HG03159 (cell line): ENCODE measurements at regions not wholly inside any gene's neighbourhood (a gene's known extent, or its start where the extent isn't known, plus 50 kb on each side); places are given as distances from the start of the nearest gene placed in this dataset.

Experiments
- ATAC-seq: cut with Tn5 transposase; IDR thresholded peaks from one replicate; pipeline ENCODE4 v1.9.1; 2021; ENCODE audit warnings: mild to moderate bottlenecking, moderate library complexity; ENCODE audit not compliant: unreplicated experiment

DNA sequence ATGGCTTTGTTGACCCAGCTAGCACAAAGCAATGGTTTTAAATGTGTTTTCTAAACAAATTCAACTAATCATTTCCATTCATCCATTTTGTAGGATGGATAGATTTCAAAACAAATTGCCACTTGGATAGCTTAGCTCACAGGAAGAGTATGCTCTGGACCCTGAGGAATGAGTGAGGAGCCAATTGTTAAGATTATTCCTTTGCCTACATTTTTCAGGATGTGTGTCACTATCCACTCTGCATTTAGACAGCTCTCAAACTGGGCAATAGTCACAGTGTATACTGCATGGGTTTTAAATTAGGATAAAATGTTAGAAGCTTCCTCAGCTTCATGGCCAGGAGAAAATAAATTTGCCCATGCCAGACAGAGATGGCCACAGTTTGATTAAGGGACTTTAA, 605.6 kb upstream of the TEX47 start:
- no peak for ATAC-seq

DNA sequence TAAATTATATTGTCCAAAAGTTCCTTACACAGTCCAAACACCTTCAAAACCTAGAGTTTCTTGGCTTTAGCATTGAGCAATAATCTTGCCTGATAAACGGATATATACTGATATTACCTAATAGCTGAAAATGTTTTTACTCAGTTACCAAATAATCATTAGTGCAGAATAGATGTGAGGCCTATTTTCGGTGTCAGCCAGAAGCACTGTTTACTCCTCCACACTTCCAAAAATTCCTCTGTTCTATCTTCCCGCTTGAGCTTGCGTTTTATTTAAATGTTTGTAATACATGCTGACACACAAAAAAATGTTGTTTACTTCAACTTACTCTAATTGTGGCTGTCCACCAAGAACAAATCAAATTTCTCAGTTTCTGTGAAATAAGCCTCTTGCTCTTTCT, 606.2 kb upstream of the TEX47 start:
- ATAC-seq = no peak

- ATAC-seq = no peak
Observed at GRCh38 chr7:89451911-89452310, 656.4 kb upstream of the TEX47 start.

- ATAC-seq = no peak
Observed at GRCh38 chr7:89456556-89456955, 661.0 kb upstream of the TEX47 start.

DNA sequence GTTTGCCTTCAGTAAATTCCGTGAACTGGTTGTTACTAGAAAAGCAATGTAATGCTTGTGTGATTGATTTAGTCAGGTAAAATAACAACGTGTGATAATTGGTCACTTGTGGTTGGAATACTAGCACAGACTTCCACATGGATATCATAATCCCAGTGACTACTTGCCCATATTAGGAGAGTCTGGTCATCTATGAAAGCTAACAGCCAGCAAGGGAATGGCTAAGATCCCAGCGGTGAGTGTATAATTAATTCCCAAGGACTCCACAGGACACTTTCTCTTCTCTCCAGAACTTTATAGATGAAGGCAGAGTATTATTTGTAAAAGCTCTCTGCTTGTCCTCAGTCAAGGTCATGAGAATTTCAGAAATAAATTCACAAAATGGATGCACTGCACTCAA, 662.6 kb upstream of the TEX47 start:
- no peak for ATAC-seq

DNA sequence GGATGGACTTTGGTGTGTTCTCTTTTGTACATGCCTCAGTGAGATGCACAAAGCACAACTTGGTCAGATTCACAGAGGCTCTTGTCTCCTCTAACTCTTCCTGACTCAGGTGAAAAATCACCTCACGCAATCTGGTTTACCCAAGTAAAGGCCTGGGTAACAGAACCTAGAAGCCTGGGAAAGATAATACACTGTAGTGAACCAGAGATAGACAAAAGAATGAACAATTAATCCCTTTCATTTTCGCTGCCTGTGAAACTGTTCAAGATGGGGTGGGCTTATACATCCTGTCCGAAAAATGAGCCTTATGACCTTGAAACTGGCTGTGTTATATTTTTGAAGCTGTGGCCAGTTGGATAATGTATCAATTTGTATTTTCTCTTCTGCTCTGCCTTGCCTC, 678.9 kb upstream of the TEX47 start:
- ATAC-seq = no peak

DNA sequence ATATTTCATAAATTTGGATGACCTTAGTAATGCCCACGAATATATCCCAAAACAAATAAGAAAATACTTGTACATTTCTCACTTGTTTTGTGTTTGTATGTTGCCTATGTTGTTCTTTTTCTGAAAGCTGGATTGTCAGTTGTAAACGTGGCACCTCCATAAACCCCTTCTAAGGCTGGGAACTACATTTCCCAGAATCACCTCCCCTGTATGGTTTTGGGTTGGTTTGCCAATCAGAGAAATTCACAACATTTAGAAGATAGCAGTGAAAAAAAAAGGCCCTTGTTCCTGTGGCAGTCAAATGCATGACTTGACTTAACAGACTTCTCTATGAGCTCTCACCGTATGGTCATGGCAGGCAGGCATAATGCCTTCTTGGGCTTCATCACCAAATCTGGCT, 676.3 kb upstream of the STEAP1 start:
- no peak for ATAC-seq

GRCh38 chr7:89495704-89496103, 658.6 kb upstream of the STEAP1 start:
- ATAC-seq = no peak

- no peak for ATAC-seq
Observed at GRCh38 chr7:89500084-89500483, 654.2 kb upstream of the STEAP1 start.

DNA sequence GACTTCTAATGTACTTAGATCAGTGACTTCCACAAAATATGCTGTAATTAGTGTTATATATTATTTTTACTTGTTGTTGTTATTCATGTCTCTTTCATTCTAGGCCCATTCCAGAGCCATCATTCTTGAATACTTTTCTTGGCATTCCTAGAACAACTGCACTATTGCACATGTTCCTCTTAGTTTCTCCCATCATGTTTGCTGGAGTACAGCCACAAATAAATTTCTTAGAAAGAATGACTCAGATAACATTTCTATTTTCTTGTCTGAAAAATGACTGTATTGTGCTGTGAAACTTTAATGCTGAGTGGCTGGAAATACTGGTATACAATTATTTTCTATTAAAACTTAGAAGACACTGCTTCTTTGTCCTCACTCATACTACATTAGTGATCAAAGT, 651.0 kb upstream of the STEAP1 start:
- no peak for ATAC-seq

- no peak for ATAC-seq
Observed at GRCh38 chr7:89507034-89507433, 647.2 kb upstream of the STEAP1 start.

DNA sequence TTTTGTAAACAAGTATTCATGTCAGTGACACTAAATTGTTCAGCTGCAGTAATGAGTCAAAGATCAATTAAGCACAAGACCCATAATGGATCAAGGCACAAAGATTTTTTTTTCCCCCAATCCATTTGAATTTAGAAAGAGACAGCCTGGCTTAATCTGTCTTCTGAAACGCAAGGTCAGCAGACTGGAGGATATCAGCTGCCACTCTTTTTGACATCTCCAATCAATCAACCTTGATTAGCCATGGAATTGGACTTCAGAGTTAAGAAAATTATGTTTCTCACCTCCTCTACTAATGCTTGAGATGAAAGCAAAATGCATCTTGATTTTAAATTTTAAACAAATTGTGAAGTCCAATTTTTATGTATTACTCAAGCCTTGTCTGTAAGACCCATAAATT, 642.4 kb upstream of the STEAP1 start:
- no peak for ATAC-seq

GRCh38 chr7:89514970-89515369, 639.3 kb upstream of the STEAP1 start:
- no peak for ATAC-seq

- no peak for ATAC-seq
Observed at GRCh38 chr7:89517815-89518214, 636.5 kb upstream of the STEAP1 start.

DNA sequence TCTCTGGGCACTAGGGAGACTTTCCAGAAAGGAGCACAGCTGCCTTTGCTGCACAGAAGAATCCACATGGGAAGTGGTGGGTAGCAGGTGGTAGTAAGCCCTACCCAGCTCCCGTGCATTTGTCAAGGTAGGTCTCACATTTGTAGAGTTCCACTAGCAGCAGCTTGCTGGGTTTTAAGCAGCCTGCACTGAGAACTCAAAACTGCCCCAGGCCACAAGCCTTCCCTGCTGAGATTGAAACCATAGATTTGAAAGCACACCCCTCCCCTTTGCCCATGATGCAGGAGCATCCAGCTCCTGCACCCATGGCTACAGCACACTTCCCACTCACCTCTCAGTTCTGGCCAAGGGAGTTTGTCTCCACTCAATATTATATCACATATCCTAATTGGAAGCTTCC, 604.5 kb upstream of the STEAP1 start:
- no peak for ATAC-seq

- no peak for ATAC-seq
Observed at GRCh38 chr7:89554209-89554608, 600.1 kb upstream of the STEAP1 start.

DNA sequence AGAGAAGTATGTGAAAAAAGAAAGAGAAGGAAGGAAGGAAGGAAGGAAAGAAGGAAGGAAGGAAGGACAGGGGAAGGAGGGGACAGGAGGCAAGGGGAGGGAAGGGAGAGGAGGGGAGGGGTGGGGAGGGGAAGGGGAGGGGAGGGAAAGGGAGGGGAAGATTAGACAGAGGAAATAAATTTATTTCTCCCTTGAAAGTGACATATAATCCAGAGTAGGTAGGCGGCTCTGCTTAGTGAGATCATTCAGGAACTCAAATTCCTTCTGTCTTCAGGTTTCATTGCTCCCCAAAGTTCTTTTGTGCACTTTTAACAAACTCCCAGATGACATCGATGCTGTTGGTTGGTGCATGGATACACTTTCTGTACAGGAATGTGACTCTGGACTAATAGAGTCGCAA, 594.7 kb upstream of the STEAP1 start:
- ATAC-seq = no peak

GRCh38 chr7:89563597-89563996, 590.7 kb upstream of the STEAP1 start:
- no peak for ATAC-seq

- ATAC-seq = no peak
Observed at GRCh38 chr7:89584896-89585295, 569.4 kb upstream of the STEAP1 start.

DNA sequence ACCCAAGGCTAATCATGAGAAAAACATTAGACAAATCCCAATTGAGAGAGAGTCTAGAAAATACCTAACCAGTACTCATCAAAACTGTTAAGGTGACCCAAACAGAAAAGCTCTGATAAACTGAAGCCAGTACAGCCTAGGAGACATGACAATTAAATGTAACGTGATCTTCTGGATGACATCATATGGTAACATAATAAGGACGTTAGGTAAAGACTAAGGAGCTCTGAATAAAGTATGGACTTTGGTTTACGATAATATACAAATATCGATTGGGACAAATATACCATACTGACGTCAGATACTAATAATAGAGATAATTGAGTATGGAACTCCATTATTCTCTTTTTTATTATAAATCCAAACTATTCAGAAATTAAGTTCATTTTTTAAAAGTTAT, 561.1 kb upstream of the STEAP1 start:
- no peak for ATAC-seq

GRCh38 chr7:89602984-89603383, 551.3 kb upstream of the STEAP1 start:
- ATAC-seq = no peak

GRCh38 chr7:89605362-89605761, 548.9 kb upstream of the STEAP1 start:
- ATAC-seq = no peak

DNA sequence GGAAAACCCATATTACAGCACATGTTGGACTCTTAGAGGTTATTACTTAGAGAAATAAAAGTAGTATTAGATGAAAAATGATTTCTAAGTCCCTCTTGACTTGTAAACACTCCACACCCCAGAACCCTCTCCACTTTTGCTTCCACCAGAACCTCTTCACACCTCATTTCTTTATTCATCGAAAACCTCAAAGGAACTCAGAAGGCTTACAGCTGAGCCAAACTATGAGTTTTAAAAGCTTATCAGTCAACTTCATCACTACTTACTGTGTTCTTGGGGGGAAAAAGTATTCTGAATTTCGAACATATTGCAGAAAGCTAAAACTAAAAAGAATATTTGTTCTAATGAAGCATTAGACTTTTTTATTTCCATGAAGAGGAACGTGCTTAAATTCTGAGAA, 547.8 kb upstream of the STEAP1 start:
- no peak for ATAC-seq

- ATAC-seq = no peak
Observed at GRCh38 chr7:89607792-89608191, 546.5 kb upstream of the STEAP1 start.
